DOHH2 (cell line): ENCODE measurements at regions not wholly inside any gene's neighbourhood (a gene's known extent, or its start where the extent isn't known, plus 50 kb on each side); places are given as distances from the start of the nearest gene placed in this dataset.

ENCODE experiments used
- H3F3A ChIP-seq: fragments of 200-600 bp; sonication (generic), shearing (Covaris generic); 2 replicates; pipeline ENCODE4 v1.6.0; 2016; ENCODE audit warnings: antibody characterized with exemption, mild to moderate bottlenecking; ENCODE audit not compliant: control insufficient read depth, insufficient read depth
- H3K27ac ChIP-seq: fragments of 200-600 bp; sonication (generic); 2 replicates; pipeline ENCODE4 v1.5.1; 2014; ENCODE audit warnings: low read depth, mild to moderate bottlenecking, low read length, moderate library complexity
- H3K27me3 ChIP-seq: fragments of 200-600 bp; sonication (generic); 2 replicates; pipeline ENCODE4 v1.6.1; 2014; ENCODE audit warnings: mild to moderate bottlenecking, low read length, mixed read lengths; ENCODE audit not compliant: control insufficient read depth
- H3K36me3 ChIP-seq: fragments of 200-600 bp; sonication (generic); 2 replicates; pipeline ENCODE4 v1.6.1; 2014; ENCODE audit warnings: mild to moderate bottlenecking, low read length, moderate library complexity, mixed read lengths; ENCODE audit not compliant: control insufficient read depth
- H3K4me1 ChIP-seq: fragments of 200-600 bp; sonication (generic); 2 replicates; pipeline ENCODE4 v1.6.1; 2014; ENCODE audit warnings: mild to moderate bottlenecking, low read length, mixed read lengths; ENCODE audit not compliant: control insufficient read depth
- H3K4me2 ChIP-seq: fragments of 200-600 bp; sonication (generic); 2 replicates; pipeline ENCODE4 v1.6.0; 2014; ENCODE audit warnings: mild to moderate bottlenecking, low read length, moderate library complexity
- H3K4me3 ChIP-seq: fragments of 200-600 bp; sonication (generic); 2 replicates; pipeline ENCODE4 v1.5.1; 2014; ENCODE audit warnings: mild to moderate bottlenecking, low read length, mixed read lengths
- H3K79me2 ChIP-seq: fragments of 200-600 bp; sonication (generic); 2 replicates; pipeline ENCODE4 v1.6.1; 2014; ENCODE audit warnings: mild to moderate bottlenecking, low read length, mixed read lengths; ENCODE audit not compliant: control insufficient read depth
- H3K9me2 ChIP-seq: fragments of 200-600 bp; sonication (generic); replicated peaks from 2 replicates; pipeline ENCODE4 v1.6.1; 2014; ENCODE audit warnings: mild to moderate bottlenecking, low read length, mixed read lengths; ENCODE audit not compliant: control insufficient read depth
- H3K9me3 ChIP-seq: fragments of 200-600 bp; sonication (generic); 2 replicates; pipeline ENCODE4 v1.6.1; 2014; ENCODE audit warnings: antibody characterized with exemption, low read length, mixed read lengths; ENCODE audit not compliant: control insufficient read depth, insufficient read depth
- H4K20me1 ChIP-seq: fragments of 200-600 bp; sonication (generic); 2 replicates; pipeline ENCODE4 v1.6.0; 2014; ENCODE audit warnings: low read depth, mild to moderate bottlenecking, antibody characterized with exemption, low read length, moderate library complexity; ENCODE audit not compliant: control insufficient read depth, insufficient read depth
- EZH2phosphoT487 ChIP-seq: fragments of 200-600 bp; sonication (generic); IDR thresholded peaks from 2 replicates; pipeline ENCODE4 v1.6.1; 2017; ENCODE audit warnings: borderline replicate concordance, mild to moderate bottlenecking, antibody characterized with exemption, low read length, moderate library complexity, mixed read lengths
- TF ChIP-seq, protein P1 (sequence below): fragments of 200-600 bp; sonication (generic); IDR thresholded peaks from one replicate; pipeline ENCODE4 v1.5.1; 2014; ENCODE audit warnings: antibody characterized with exemption, mild to moderate bottlenecking, low read depth, low read length; ENCODE audit not compliant: poor library complexity, severe bottlenecking

- Histone ChIP-seq H3K4me2 (no peak overlapping the region), H3K9me2 (no peaks in the 10 kb centered on the region), H3K27me3 (peaks cover 30% of the 10 kb centered on the region), H3K9me3 (no peaks in the 10 kb centered on the region), H3K79me2 (no peaks in the 10 kb centered on the region), H3K4me3 (no peak overlapping the region), H3K27ac (no peak overlapping the region), H3K4me1 (no peaks in the 10 kb centered on the region), H4K20me1 (no peaks in the 10 kb centered on the region), H3F3A (no peaks in the 10 kb centered on the region), H3K36me3 (no peaks in the 10 kb centered on the region)
- TF ChIP-seq EZH2phosphoT487: no peak
- TF ChIP-seq, protein P1, sequence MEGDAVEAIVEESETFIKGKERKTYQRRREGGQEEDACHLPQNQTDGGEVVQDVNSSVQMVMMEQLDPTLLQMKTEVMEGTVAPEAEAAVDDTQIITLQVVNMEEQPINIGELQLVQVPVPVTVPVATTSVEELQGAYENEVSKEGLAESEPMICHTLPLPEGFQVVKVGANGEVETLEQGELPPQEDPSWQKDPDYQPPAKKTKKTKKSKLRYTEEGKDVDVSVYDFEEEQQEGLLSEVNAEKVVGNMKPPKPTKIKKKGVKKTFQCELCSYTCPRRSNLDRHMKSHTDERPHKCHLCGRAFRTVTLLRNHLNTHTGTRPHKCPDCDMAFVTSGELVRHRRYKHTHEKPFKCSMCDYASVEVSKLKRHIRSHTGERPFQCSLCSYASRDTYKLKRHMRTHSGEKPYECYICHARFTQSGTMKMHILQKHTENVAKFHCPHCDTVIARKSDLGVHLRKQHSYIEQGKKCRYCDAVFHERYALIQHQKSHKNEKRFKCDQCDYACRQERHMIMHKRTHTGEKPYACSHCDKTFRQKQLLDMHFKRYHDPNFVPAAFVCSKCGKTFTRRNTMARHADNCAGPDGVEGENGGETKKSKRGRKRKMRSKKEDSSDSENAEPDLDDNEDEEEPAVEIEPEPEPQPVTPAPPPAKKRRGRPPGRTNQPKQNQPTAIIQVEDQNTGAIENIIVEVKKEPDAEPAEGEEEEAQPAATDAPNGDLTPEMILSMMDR: no peak
These were observed 80.6 kb upstream of the SYT13 start for GRCh38 chr11:45366619-45367190.

- no peaks in the 10 kb centered on the region for H3K36me3 ChIP-seq
- H3K9me3 ChIP-seq: no peaks in the 10 kb centered on the region
- no peaks in the 10 kb centered on the region for H3K4me1 ChIP-seq
These were observed 79.9 kb upstream of the SYT13 start for GRCh38 chr11:45365961-45366618.

DNA sequence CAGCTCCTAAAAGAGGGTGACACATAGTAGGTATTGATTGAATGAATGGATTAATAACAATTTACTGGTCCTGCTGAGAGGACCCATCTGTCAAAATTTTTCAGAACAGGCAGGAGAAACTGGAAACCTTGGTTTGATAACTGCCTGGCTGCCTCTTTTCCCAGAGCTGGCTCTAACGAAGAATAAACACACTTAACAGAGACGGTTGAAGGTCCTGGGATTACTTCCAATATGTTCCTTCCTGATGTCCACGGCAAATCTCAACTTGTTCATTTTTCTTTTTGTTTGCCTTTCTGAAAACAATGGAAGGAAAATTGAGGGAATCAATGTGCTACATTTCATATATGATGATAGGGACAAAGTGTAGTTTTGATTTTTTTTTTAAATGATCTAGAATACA, 76.5 kb upstream of the SYT13 start:
- no peaks in the 10 kb centered on the region for H3K4me1 ChIP-seq
- H3K27ac ChIP-seq: no peak overlapping the region
- H3K9me2 ChIP-seq: no peaks in the 10 kb centered on the region
- no peaks in the 10 kb centered on the region for H3K36me3 ChIP-seq
- TF ChIP-seq, protein P1: no peak
- no peak for TF ChIP-seq EZH2phosphoT487
- H3F3A ChIP-seq: no peaks in the 10 kb centered on the region
- no peaks in the 10 kb centered on the region for H3K79me2 ChIP-seq
- H3K9me3 ChIP-seq: no peaks in the 10 kb centered on the region
- H3K4me3 ChIP-seq: no peak overlapping the region
- H3K27me3 ChIP-seq: peaks cover 29% of the 10 kb centered on the region
- H4K20me1 ChIP-seq: no peaks in the 10 kb centered on the region
- H3K4me2 ChIP-seq: no peak overlapping the region

More at GRCh38 chr11:45365961-45366618, 79.9 kb upstream of the SYT13 start:
- no peaks in the 10 kb centered on the region for H3K79me2 ChIP-seq
- no peaks in the 10 kb centered on the region for H3F3A ChIP-seq
- no peaks in the 10 kb centered on the region for H3K9me2 ChIP-seq
- TF ChIP-seq, protein P1: no peak
- TF ChIP-seq EZH2phosphoT487: no peak
- H4K20me1 ChIP-seq: no peaks in the 10 kb centered on the region
- no peak overlapping the region for H3K4me2 ChIP-seq
- no peak overlapping the region for H3K27ac ChIP-seq
- no peak overlapping the region for H3K4me3 ChIP-seq
- H3K27me3 ChIP-seq: peaks cover 32% of the 10 kb centered on the region
